SK-N-SH (cell line): ENCODE measurements at regions not wholly inside any gene's neighbourhood (a gene's known extent, or its start where the extent isn't known, plus 50 kb on each side); places are given as distances from the start of the nearest gene placed in this dataset.

ENCODE experiments used
- CTCF ChIA-PET: fragments of 300-600, 350-600 bp; formaldehyde crosslinking; extraction: SDS; loops from one replicate; lab custom pipeline; 2021; lab: Yijun Ruan, JAX
- POLR2A ChIA-PET: fragments of 350-600 bp; sonication (Branson Sonifier 250); formaldehyde crosslinking; extraction: SDS; loops from one replicate; lab custom pipeline; 2020; ENCODE audit warnings: antibody characterized with exemption, inconsistent platforms; lab: Yijun Ruan, JAX
- DNase-seq: peaks from one replicate; pipeline ENCODE4 v3.0.0; 2012
- H2AFZ ChIP-seq: fragments of 200-600 bp; sonication (generic); 2 replicates; pipeline ENCODE4 v1.8.1; 2016; ENCODE audit warnings: antibody characterized with exemption, mild to moderate bottlenecking, low read depth
- H3F3A ChIP-seq: fragments of 200-600 bp; sonication (generic); replicated peaks from 2 replicates; pipeline ENCODE3; 2016; ENCODE audit warnings: antibody characterized with exemption, mild to moderate bottlenecking; ENCODE audit not compliant: insufficient read depth
- H3K27ac ChIP-seq, 2 experiments: fragments of 200-500 bp in 1 of 2; fragments of 200-600 bp in 1 of 2; sonication (Bioruptor generic) in 1 of 2; sonication (generic), shearing (Covaris generic) in 1 of 2; 2 replicates each; pipeline versions ENCODE4 v1.5.1 to v1.6.1; 2014 to 2016; ENCODE audit warnings: low read depth in 2 of 2, inconsistent platforms in 1 of 2, low read length in 1 of 2, mild to moderate bottlenecking in 1 of 2, mixed read lengths in 1 of 2
- H3K27me3 ChIP-seq: fragments of 200-600 bp; sonication (generic), shearing (Covaris generic); 2 replicates; pipeline ENCODE4 v1.6.1; 2016; ENCODE audit warnings: mixed run types; ENCODE audit not compliant: insufficient read depth
- H3K36me3 ChIP-seq, 2 experiments: fragments of 200-500 bp in 1 of 2; fragments of 200-600 bp in 1 of 2; sonication (Bioruptor generic) in 1 of 2; sonication (generic) in 1 of 2; replicated peaks in 1 of 2; 2 replicates each; pipeline versions ENCODE3 to v1.5.1; 2014 to 2016; ENCODE audit warnings: low read length in 1 of 2, mild to moderate bottlenecking in 1 of 2; ENCODE audit not compliant: insufficient read depth in 2 of 2, control insufficient read depth in 1 of 2
- H3K4me1 ChIP-seq, 2 experiments: fragments of 200-500 bp in 1 of 2; fragments of 200-600 bp in 1 of 2; sonication (Bioruptor generic) in 1 of 2; sonication (generic), shearing (Covaris generic) in 1 of 2; 2 replicates each; pipeline versions ENCODE4 v1.5.1 to v1.6.1; 2014 to 2016; ENCODE audit warnings: low read depth in 1 of 2, low read length in 1 of 2, mixed run types in 1 of 2; ENCODE audit not compliant: insufficient read depth in 2 of 2, control insufficient read depth in 1 of 2
- H3K4me2 ChIP-seq: fragments of 200-600 bp; sonication (generic), shearing (Covaris generic); 2 replicates; pipeline ENCODE4 v1.6.1; 2017; ENCODE audit warnings: mixed run types
- H3K4me3 ChIP-seq, 2 experiments: fragments of 200-500 bp in 1 of 2; fragments of 200-600 bp in 1 of 2; sonication (Bioruptor generic) in 1 of 2; sonication (generic), shearing (Covaris generic) in 1 of 2; 2 replicates each; pipeline versions ENCODE4 v1.5.1 to v1.8.1; 2014 to 2016; ENCODE audit warnings: low read depth in 2 of 2, inconsistent platforms in 1 of 2, low read length in 1 of 2, mild to moderate bottlenecking in 1 of 2, mixed read lengths in 1 of 2, moderate library complexity in 1 of 2
- H3K79me2 ChIP-seq: fragments of 200-600 bp; sonication (generic); 2 replicates; pipeline ENCODE4 v1.8.1; 2017; ENCODE audit warnings: mild to moderate bottlenecking; ENCODE audit not compliant: insufficient read depth
- H3K9ac ChIP-seq: fragments of 200-600 bp; sonication (generic); 2 replicates; pipeline ENCODE4 v1.6.1; 2017; ENCODE audit warnings: mixed run types
- H3K9me2 ChIP-seq: fragments of 200-600 bp; sonication (generic); 2 replicates; pipeline ENCODE4 v1.6.1; 2017; ENCODE audit warnings: mixed run types
- H3K9me3 ChIP-seq: fragments of 200-600 bp; sonication (generic); 2 replicates; pipeline ENCODE4 v1.6.1; 2017; ENCODE audit warnings: mixed run types, mild to moderate bottlenecking, moderate library complexity
- H4K20me1 ChIP-seq: fragments of 200-600 bp; sonication (generic); 2 replicates; pipeline ENCODE4 v1.6.1; 2017; ENCODE audit warnings: mild to moderate bottlenecking, mixed run types; ENCODE audit not compliant: insufficient read depth
- CHD2 ChIP-seq: fragments of 150-350 bp; IDR thresholded peaks from 2 replicates; pipeline ENCODE4 v1.6.1; 2018; ENCODE audit warnings: low read length; ENCODE audit not compliant: partially characterized antibody
- CTCF ChIP-seq: fragments of 200-600 bp; sonication (generic); IDR thresholded peaks from 2 replicates; pipeline ENCODE4 v1.6.1; 2017; ENCODE audit warnings: antibody characterized with exemption, mild to moderate bottlenecking, moderate library complexity
- ELF1 ChIP-seq: IDR thresholded peaks from 2 replicates; pipeline ENCODE4 v1.4.0; 2012
- EP300 ChIP-seq, 2 experiments: IDR thresholded peaks; 2 replicates each; pipeline versions ENCODE4 v1.4.0 to v1.6.1; 2012; ENCODE audit warnings: borderline replicate concordance in 1 of 2, low read depth in 1 of 2, low read length in 1 of 2
- FOSL2 ChIP-seq: IDR thresholded peaks from 2 replicates; pipeline ENCODE4 v1.4.0; 2012; ENCODE audit warnings: low read depth, mild to moderate bottlenecking, moderate library complexity, borderline replicate concordance
- FOXJ3 ChIP-seq: sonication (generic); formaldehyde crosslinking; IDR thresholded peaks from 2 replicates; pipeline ENCODE4 v1.5.1; 2020; ENCODE audit warnings: mild to moderate bottlenecking, missing genetic modification reagents
- FOXM1 ChIP-seq: IDR thresholded peaks from 2 replicates; pipeline ENCODE4 v1.4.0; 2012; ENCODE audit warnings: low read depth, mild to moderate bottlenecking
- IRF3 ChIP-seq: fragments of 150-350 bp; IDR thresholded peaks from 2 replicates; pipeline ENCODE4 v1.6.1; 2016; ENCODE audit warnings: mild to moderate bottlenecking, low read depth, low read length
- JUND ChIP-seq: IDR thresholded peaks from 2 replicates; pipeline ENCODE4 v1.4.0; 2012
- MAX ChIP-seq: IDR thresholded peaks from 2 replicates; pipeline ENCODE4 v1.4.0; 2012; ENCODE audit warnings: low read depth
- MEF2A ChIP-seq: IDR thresholded peaks from 2 replicates; pipeline ENCODE4 v1.4.0; 2012; ENCODE audit warnings: low read depth, borderline replicate concordance
- PBX3 ChIP-seq: IDR thresholded peaks from 2 replicates; pipeline ENCODE4; 2012
- POLR2AphosphoS5 ChIP-seq: IDR thresholded peaks from 2 replicates; pipeline ENCODE4 v1.6.1; 2012; ENCODE audit warnings: low read depth, low read length
- RCOR1 ChIP-seq: fragments of 150-350 bp; IDR thresholded peaks from 2 replicates; pipeline ENCODE4 v1.6.1; 2017; ENCODE audit warnings: antibody characterized with exemption, low read length
- REST ChIP-seq: IDR thresholded peaks from 2 replicates; pipeline ENCODE4 v1.6.1; 2012; ENCODE audit warnings: mild to moderate bottlenecking, low read depth, low read length, moderate library complexity
- RXRA ChIP-seq: IDR thresholded peaks from 2 replicates; pipeline ENCODE4 v1.4.0; 2012; ENCODE audit warnings: low read depth, mild to moderate bottlenecking, borderline replicate concordance
- SIN3A ChIP-seq: IDR thresholded peaks from 2 replicates; pipeline ENCODE4 v1.6.1; 2012; ENCODE audit warnings: low read depth, mild to moderate bottlenecking, low read length, moderate library complexity, borderline replicate concordance
- SMC3 ChIP-seq: IDR thresholded peaks from 2 replicates; pipeline ENCODE4 v1.6.1; 2012; ENCODE audit warnings: low read depth, low read length, improper control_type of control experiment
- TCF12 ChIP-seq: IDR thresholded peaks from 2 replicates; pipeline ENCODE4 v1.4.0; 2012
- USF2 ChIP-seq: fragments of 150-350 bp; IDR thresholded peaks from 2 replicates; pipeline ENCODE4 v1.6.1; 2017; ENCODE audit warnings: antibody characterized with exemption, low read length, low read depth, borderline replicate concordance
- WGBS: methylation state at CpG from one replicate; pipeline ENCODE4 v1.1.6; 2017; ENCODE audit warnings: low lambda C conversion rate; 5-methylcytosine and 5-hydroxymethylcytosine counted together

- TF ChIP-seq EP300 (IDR thresholded peaks at IDR 0.05; ENCODE audit: borderline replicate concordance in 1 of 2, low read depth in 1 of 2, low read length in 1 of 2), result no peak
- no peak for TF ChIP-seq CHD2
- TF ChIP-seq FOSL2, result no peak
- TF ChIP-seq SIN3A, result no peak
- no peak for TF ChIP-seq JUND
- no peak for TF ChIP-seq FOXJ3 (CRISPR knock-in tag)
- no peak for TF ChIP-seq TCF12
- no peak for TF ChIP-seq PBX3
- TF ChIP-seq CTCF, result no peak
- no peak for TF ChIP-seq RCOR1
- no peak for TF ChIP-seq FOXM1
- no peak for TF ChIP-seq MEF2A
- TF ChIP-seq IRF3, result no peak
- no peak for TF ChIP-seq MAX
- no peak for TF ChIP-seq ELF1
- no peak for TF ChIP-seq RXRA
- no peak for TF ChIP-seq USF2
- no peak for TF ChIP-seq SMC3
- TF ChIP-seq POLR2AphosphoS5, result no peak
- TF ChIP-seq REST, result no peak
- Histone ChIP-seq H3K9me3 (peaks cover 3% of the 10 kb centered on the region; the same call in 1 of the 2 replicates), H3K4me2 (no peak overlapping the region), H3K79me2 (no peaks in the 10 kb centered on the region), H4K20me1 (no peaks in the 10 kb centered on the region), H3K36me3 (no peaks in the 10 kb centered on the region), H3K9me2 (no peaks in the 10 kb centered on the region), H3F3A (no peaks in the 10 kb centered on the region), H3K4me3 (no peak overlapping the region), H3K27me3 (no peaks in the 10 kb centered on the region), H3K9ac (no peak overlapping the region), H3K27ac (peak overlapping the region in 1 of 2 experiments; percentile 99; a peak in 2 of 4 replicates), H2AFZ (no peak overlapping the region), H3K4me1 (peaks cover 0 to 14% of the 10 kb centered on the region in 2 experiments; a peak in 2 of 4 replicates)
- ChIA-PET POLR2A (no interaction called here), CTCF (no interaction called here)
- WGBS, result 96% methylated on average over 2 of the region's 2 CpGs
- DNase-seq, result no peak
Measured at GRCh38 chr21:28378026-28378425, 614.7 kb downstream of the LTN1 start.
